MCF 10A (cell line): ENCODE measurements at regions not wholly inside any gene's neighbourhood (a gene's known extent, or its start where the extent isn't known, plus 50 kb on each side); places are given as distances from the start of the nearest gene placed in this dataset.

Experiments
- BruUV-seq: library from RNA; stranded (reverse); fragments of 400-500 nt; replicated peaks from 2 replicates; lab custom pipeline; 2021; lab: Mats Ljungman, UMichigan
- CTCF ChIA-PET: fragments of 300-600 bp; sonication (Branson Sonifier 250); formaldehyde crosslinking; extraction: SDS; loops from one replicate; lab custom pipeline; 2021; ENCODE audit warnings: antibody characterized with exemption, inconsistent platforms; lab: Yijun Ruan, JAX
- POLR2A ChIA-PET: fragments of 300-600, 350-650 bp; sonication (Branson Sonifier 250); formaldehyde crosslinking; extraction: SDS; loops from one replicate; lab custom pipeline; 2020; ENCODE audit warnings: antibody characterized with exemption, inconsistent platforms; lab: Yijun Ruan, JAX
- DNase-seq: peaks from one replicate; pipeline ENCODE4 v3.0.0-alpha.2; 2018; ENCODE audit not compliant: unreplicated experiment
- H3K27ac Mint-ChIP-seq: one replicate; pipeline ENCODE4 v1.8.0; 2022; ENCODE audit warnings: mild to moderate bottlenecking, low read depth, mixed read lengths; ENCODE audit not compliant: unreplicated experiment
- H3K27me3 Mint-ChIP-seq: one replicate; pipeline ENCODE4 v1.8.0; 2022; ENCODE audit warnings: mixed read lengths; ENCODE audit not compliant: insufficient read depth, unreplicated experiment
- H3K36me3 Mint-ChIP-seq: one replicate; pipeline ENCODE4 v1.8.0; 2022; ENCODE audit warnings: mild to moderate bottlenecking, moderate library complexity, mixed read lengths; ENCODE audit not compliant: insufficient read depth, unreplicated experiment
- H3K4me1 Mint-ChIP-seq: one replicate; pipeline ENCODE4 v1.8.0; 2022; ENCODE audit warnings: mixed read lengths; ENCODE audit not compliant: insufficient read depth, unreplicated experiment
- H3K4me3 Mint-ChIP-seq: one replicate; pipeline ENCODE4 v1.8.0; 2022; ENCODE audit warnings: mild to moderate bottlenecking, moderate library complexity, mixed read lengths; ENCODE audit not compliant: unreplicated experiment
- H3K9me3 Mint-ChIP-seq: one replicate; pipeline ENCODE4 v1.8.0; 2022; ENCODE audit warnings: mixed read lengths; ENCODE audit not compliant: unreplicated experiment
- intact Hi-C: fragments of 100-400 bp; cut with micrococcal nuclease; formaldehyde crosslinking; loops from 2 replicates; pipeline ENCODE4 v1.14.1; 2022
- TF ChIP-seq, protein P1 (sequence below): fragments of 200-600 bp; IDR thresholded peaks from one replicate; pipeline ENCODE4 v1.8.0; 2022; ENCODE audit warnings: antibody characterized with exemption, mild to moderate bottlenecking; ENCODE audit not compliant: unreplicated experiment

DNA sequence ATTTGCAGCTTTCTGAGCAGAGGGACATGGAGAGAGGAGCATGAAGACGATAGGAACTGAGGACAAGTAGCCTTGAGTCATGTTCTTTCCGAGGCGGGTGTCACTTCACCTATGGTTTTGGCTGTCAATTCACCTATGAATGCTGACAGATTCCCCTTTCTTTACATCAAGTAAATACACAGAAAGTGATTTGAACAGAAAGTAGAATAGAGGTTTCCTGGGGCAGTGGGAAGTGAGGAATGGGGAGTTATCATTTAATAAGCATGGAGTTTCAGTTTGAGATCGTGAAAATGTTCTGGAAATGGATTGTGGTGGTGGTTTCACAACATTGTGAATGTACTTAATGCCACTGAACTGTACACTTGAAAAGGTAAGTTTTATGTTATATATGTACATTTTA is 138.4 kb upstream of the MDFIC start:
- intact Hi-C loops, result no loop called here
- no peaks in the 10 kb centered on the region for H3K36me3 Mint-ChIP-seq
- no peaks in the 10 kb centered on the region for H3K9me3 Mint-ChIP-seq
- no peak overlapping the region for H3K4me3 Mint-ChIP-seq
- CTCF ChIA-PET, result interaction anchor here (0.6 kb wide), 1 partner anchor 447 kb away, joined by 3 read pairs; no protein-coding TSS in a partner anchor
- DNase-seq, result no peak
- POLR2A ChIA-PET, result interaction anchor here (1.2 kb wide), 1 partner anchor 23 kb away, joined by 3 read pairs; no protein-coding TSS in a partner anchor
- peaks cover 9% of the 10 kb centered on the region for H3K4me1 Mint-ChIP-seq
- no peaks in the 10 kb centered on the region for H3K27me3 Mint-ChIP-seq
- H3K27ac Mint-ChIP-seq, result no peak overlapping the region
- BruUV-seq, result no TSS peak
- TF ChIP-seq, protein P1, sequence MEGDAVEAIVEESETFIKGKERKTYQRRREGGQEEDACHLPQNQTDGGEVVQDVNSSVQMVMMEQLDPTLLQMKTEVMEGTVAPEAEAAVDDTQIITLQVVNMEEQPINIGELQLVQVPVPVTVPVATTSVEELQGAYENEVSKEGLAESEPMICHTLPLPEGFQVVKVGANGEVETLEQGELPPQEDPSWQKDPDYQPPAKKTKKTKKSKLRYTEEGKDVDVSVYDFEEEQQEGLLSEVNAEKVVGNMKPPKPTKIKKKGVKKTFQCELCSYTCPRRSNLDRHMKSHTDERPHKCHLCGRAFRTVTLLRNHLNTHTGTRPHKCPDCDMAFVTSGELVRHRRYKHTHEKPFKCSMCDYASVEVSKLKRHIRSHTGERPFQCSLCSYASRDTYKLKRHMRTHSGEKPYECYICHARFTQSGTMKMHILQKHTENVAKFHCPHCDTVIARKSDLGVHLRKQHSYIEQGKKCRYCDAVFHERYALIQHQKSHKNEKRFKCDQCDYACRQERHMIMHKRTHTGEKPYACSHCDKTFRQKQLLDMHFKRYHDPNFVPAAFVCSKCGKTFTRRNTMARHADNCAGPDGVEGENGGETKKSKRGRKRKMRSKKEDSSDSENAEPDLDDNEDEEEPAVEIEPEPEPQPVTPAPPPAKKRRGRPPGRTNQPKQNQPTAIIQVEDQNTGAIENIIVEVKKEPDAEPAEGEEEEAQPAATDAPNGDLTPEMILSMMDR, result no peak

DNA sequence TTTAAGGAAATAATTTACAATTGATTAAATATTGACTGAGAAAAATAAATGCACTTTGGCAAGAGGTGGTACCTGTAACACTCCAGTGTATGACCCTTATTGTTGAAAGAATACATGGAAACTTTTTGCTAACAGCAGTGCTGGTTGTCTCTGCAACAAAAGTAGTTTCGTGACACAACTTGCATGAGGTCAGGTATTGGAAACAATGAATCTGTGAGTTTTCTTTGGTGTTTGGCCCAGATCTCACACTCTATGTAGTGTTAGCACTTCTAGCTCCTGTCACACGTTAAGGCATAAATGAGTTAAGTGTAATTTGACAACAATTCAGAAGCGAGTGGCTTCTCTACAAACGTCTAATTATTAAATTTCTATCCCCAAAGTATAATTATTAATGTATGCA is 137.7 kb upstream of the MDFIC start:
- no peaks in the 10 kb centered on the region for H3K9me3 Mint-ChIP-seq
- no TSS peak for BruUV-seq

DNA sequence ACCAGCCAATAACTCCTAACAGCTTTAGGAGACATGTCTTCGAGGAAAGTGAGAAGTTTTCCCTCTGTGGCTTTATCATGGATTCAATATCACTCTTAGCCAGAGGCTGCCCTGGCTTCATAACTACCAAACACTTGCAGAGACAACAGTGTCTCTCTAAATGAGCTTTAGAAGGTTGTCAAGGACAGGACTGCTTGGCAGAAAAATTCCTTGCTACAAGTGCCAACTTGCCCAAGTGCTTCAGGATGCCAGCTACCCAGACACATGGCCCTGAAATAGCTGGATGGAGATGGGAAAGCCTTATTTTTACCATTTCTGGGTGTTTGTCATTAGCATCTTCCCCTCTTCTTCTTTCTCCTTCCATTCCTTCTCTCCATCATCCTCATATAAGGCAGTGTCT is 137.1 kb upstream of the MDFIC start:
- ChIA-PET POLR2A (interaction anchor here (1.2 kb wide), 2 partner anchors 25 to 35 kb away, joined by 3 to 7 read pairs; no protein-coding TSS in a partner anchor), CTCF (interaction anchor here (1.1 kb wide), 1 partner anchor 64 kb away, joined by 3 read pairs; no protein-coding TSS in a partner anchor)
- Mint-ChIP-seq H3K36me3 (peaks cover 6% of the 10 kb centered on the region), H3K4me1 (peaks cover 19% of the 10 kb centered on the region), H3K27ac (no peak overlapping the region), H3K9me3 (no peaks in the 10 kb centered on the region), H3K27me3 (no peaks in the 10 kb centered on the region), H3K4me3 (no peak overlapping the region)
- BruUV-seq, result no TSS peak
- TF ChIP-seq, protein P1, result no peak
- intact Hi-C loops, result no loop called here
- DNase-seq, result peak; percentile 68

More for the DNA sequence above, 137.7 kb upstream of the MDFIC start:
- Mint-ChIP-seq H3K4me3 (no peak overlapping the region), H3K27me3 (no peaks in the 10 kb centered on the region), H3K4me1 (peaks cover 14% of the 10 kb centered on the region), H3K27ac (no peak overlapping the region), H3K36me3 (peaks cover 2% of the 10 kb centered on the region)
- ChIA-PET POLR2A (interaction anchor here (1.2 kb wide), 2 partner anchors 24 to 36 kb away, joined by 3 to 7 read pairs; no protein-coding TSS in a partner anchor), CTCF (interaction anchor here (1.1 kb wide), 1 partner anchor 65 kb away, joined by 3 read pairs; no protein-coding TSS in a partner anchor)
- DNase-seq, result no peak
- intact Hi-C loops, result no loop called here
- TF ChIP-seq, protein P1, result no peak

DNA sequence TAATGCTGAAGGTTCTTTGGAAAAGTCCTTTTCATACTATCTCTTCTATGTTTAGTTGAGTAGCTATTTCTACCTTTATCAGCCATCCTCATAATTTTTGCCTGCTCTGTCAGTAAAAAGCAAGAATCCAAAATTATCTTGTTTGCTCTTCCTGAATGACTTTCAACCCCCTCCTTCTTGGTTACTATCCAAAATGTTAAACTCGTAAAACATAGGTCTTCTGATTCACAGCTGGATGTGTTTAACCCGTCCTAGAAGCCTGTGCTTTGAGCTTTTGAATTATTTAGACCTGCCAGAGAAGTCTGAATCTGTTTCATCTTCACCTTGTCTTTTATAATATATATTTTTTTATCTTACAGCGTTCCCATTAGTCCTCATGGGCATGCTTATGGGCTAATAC is 136.4 kb upstream of the MDFIC start:
- ChIA-PET POLR2A (interaction anchor here (1.2 kb wide), 1 partner anchor 34 kb away, joined by 7 read pairs; no protein-coding TSS in a partner anchor), CTCF (no interaction called here)
- TF ChIP-seq, protein P1, result no peak
- H3K4me1 Mint-ChIP-seq, result peaks cover 27% of the 10 kb centered on the region
- intact Hi-C loops, result no loop called here
- BruUV-seq, result no TSS peak
- peaks cover 6% of the 10 kb centered on the region for H3K36me3 Mint-ChIP-seq
- no peaks in the 10 kb centered on the region for H3K27me3 Mint-ChIP-seq
- H3K27ac Mint-ChIP-seq, result no peak overlapping the region
- DNase-seq, result no peak
- no peak overlapping the region for H3K4me3 Mint-ChIP-seq
- no peaks in the 10 kb centered on the region for H3K9me3 Mint-ChIP-seq
